A673 (cell line): ENCODE measurements at regions not wholly inside any gene's neighbourhood (a gene's known extent, or its start where the extent isn't known, plus 50 kb on each side); places are given as distances from the start of the nearest gene placed in this dataset.

Experiments used
- BruUV-seq: library from RNA; stranded (reverse); fragments of 400-500 nt; replicated peaks from 2 replicates; lab custom pipeline; 2021; lab: Mats Ljungman, UMichigan
- CTCF ChIA-PET: fragments of 300-600 bp; sonication (Branson Sonifier 250); formaldehyde crosslinking; loops from one replicate; lab custom pipeline; 2022; ENCODE audit warnings: antibody characterized with exemption; lab: Charles Lee
- POLR2A ChIA-PET: fragments of 300-600 bp; sonication (Branson Sonifier 250); formaldehyde crosslinking; loops from one replicate; lab custom pipeline; 2022; ENCODE audit warnings: antibody characterized with exemption; ENCODE audit not compliant: low non-redundant PET; lab: Charles Lee
- DNase-seq: peaks from one replicate; pipeline ENCODE4 v3.0.0-alpha.2; 2015; ENCODE audit warnings: low spot score
- H3K27ac ChIP-seq: fragments of 200-600 bp; sonication (generic); 2 replicates; pipeline ENCODE4 v1.5.1; 2016; ENCODE audit warnings: mixed run types, low read depth, mild to moderate bottlenecking, mixed read lengths, antibody characterized with exemption, low read length; ENCODE audit not compliant: poor library complexity, severe bottlenecking
- H3K27me3 ChIP-seq: fragments of 200-600 bp; sonication (generic); replicated peaks from 2 replicates; pipeline ENCODE4 v1.6.1; 2017; ENCODE audit warnings: mixed run types, low read depth, mild to moderate bottlenecking, mixed read lengths, antibody characterized with exemption, low read length; ENCODE audit not compliant: insufficient read depth, poor library complexity
- H3K36me3 ChIP-seq: fragments of 200-600 bp; sonication (generic); 2 replicates; pipeline ENCODE4 v1.6.1; 2016; ENCODE audit warnings: mixed run types, mild to moderate bottlenecking, mixed read lengths, antibody characterized with exemption, low read length; ENCODE audit not compliant: insufficient read depth, poor library complexity, severe bottlenecking
- H3K4me1 ChIP-seq: fragments of 200-600 bp; sonication (generic); 2 replicates; pipeline ENCODE4 v1.6.1; 2017; ENCODE audit warnings: mixed run types, mild to moderate bottlenecking, mixed read lengths, antibody characterized with exemption, low read length; ENCODE audit not compliant: insufficient read depth, poor library complexity, severe bottlenecking
- H3K4me3 ChIP-seq: fragments of 200-600 bp; sonication (generic); 2 replicates; pipeline ENCODE4 v1.5.1; 2016; ENCODE audit warnings: low read depth, mixed run types, mild to moderate bottlenecking, mixed read lengths, low read length; ENCODE audit not compliant: poor library complexity, severe bottlenecking
- H3K9me3 ChIP-seq: fragments of 200-600 bp; sonication (generic); 2 replicates; pipeline ENCODE4 v1.6.1; 2016; ENCODE audit warnings: mixed run types, low read depth, mild to moderate bottlenecking, mixed read lengths, antibody characterized with exemption, low read length; ENCODE audit not compliant: poor library complexity, severe bottlenecking
- CTCF ChIP-seq: fragments of 300-800, 200-600 bp; sonication (generic); conservative IDR thresholded peaks from 2 replicates; pipeline ENCODE4 v1.5.1; 2017; ENCODE audit warnings: low read depth, mild to moderate bottlenecking, antibody characterized with exemption, low read length, moderate library complexity, mixed read lengths
- EZH2 ChIP-seq: fragments of 200-600 bp; sonication (generic); IDR thresholded peaks from 2 replicates; pipeline ENCODE4 v1.6.1; 2017; ENCODE audit warnings: borderline replicate concordance, low read depth, mild to moderate bottlenecking, mixed read lengths, antibody characterized with exemption, low read length; ENCODE audit not compliant: poor library complexity, severe bottlenecking
- intact Hi-C: fragments of 100-400 bp; cut with micrococcal nuclease; formaldehyde crosslinking; loops from one replicate; pipeline ENCODE4 v1.10.0; 2022; ENCODE audit not compliant: unreplicated experiment

GRCh38 chr2:3126911-3127621, 250.6 kb downstream of the EIPR1 start:
- Histone ChIP-seq H3K4me1 (peaks cover 62% of the 10 kb centered on the region), H3K9me3 (no peaks in the 10 kb centered on the region), H3K27me3 (no peaks in the 10 kb centered on the region), H3K36me3 (no peaks in the 10 kb centered on the region), H3K4me3 (peak overlapping the region; percentile 38), H3K27ac (peak overlapping the region; percentile 96)
- TSS peak; percentile 64 for BruUV-seq
- ChIA-PET POLR2A (interaction anchor here (0.5 to 1.0 kb wide), 2 partner anchors 27 to 1277 kb away, joined by 3 to 4 read pairs; no protein-coding TSS in a partner anchor), CTCF (no interaction called here)
- DNase-seq = peak; percentile 97
- no peak for TF ChIP-seq EZH2
- no peak for TF ChIP-seq CTCF
- intact Hi-C loops = no loop called here

DNA sequence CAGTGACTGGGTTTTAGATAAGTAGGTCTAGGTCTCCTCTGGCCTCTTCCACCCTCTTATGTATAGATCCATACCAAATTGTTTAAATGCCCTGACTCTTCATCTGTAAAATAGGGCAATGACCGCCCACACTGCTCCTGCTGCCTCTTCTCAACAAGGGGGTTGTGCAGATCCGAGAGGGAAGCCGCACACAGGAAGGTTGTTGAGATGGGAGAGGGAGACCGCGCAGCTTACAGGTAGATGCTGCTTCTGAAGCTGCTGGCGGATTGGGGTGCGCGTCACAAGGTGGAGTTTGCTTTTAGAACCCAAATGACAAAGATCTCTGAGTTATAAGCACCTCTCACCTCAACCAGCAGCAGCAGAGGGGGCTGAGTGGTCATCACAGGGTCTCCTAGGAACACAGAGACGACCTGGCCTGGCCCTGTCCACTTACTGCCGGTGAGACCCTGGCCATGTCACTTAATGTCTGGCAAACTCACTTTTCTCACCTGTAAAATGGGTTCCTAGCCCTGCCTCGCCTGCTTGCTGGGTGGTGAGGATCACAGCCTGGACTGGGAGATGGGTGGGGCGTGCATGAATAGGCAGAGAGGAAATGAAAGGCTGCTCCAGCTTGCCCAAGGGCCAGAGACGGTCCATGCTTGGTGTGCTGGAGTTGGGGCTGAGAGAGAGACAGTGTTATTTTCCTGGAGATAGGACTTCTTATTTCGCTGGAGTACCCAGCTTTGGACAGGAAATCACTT, 251.3 kb downstream of the EIPR1 start:
- Histone ChIP-seq H3K27ac (peak overlapping the region; percentile 96), H3K4me1 (peaks cover 55% of the 10 kb centered on the region), H3K27me3 (no peaks in the 10 kb centered on the region), H3K4me3 (peak overlapping the region; percentile 38), H3K36me3 (no peaks in the 10 kb centered on the region), H3K9me3 (peaks cover 3% of the 10 kb centered on the region)
- intact Hi-C loops = no loop called here
- no peak for TF ChIP-seq EZH2
- no peak for TF ChIP-seq CTCF
- DNase-seq = no peak
- no TSS peak for BruUV-seq
- POLR2A ChIA-PET = interaction anchor here (0.5 kb wide), 1 partner anchor 28 kb away, joined by 3 read pairs; no protein-coding TSS in a partner anchor
- CTCF ChIA-PET = no interaction called here

DNA sequence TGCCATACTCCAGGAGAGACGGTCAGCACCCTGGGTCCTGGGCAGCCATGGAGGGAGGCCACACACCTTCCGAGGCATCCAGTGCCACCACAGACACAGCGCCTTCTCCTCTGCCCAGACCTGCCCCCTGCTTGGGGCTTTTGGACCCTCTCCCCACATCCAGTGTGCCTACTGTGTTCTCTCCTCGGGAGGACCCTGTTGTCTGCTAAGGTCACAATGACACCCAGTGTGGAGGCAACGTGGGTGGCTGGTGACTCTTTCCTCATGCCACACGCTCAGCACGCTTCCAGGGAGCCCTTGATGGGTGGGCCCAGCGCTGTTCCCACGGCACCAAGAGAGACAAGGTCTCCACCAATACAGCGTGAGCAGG, 251.9 kb downstream of the EIPR1 start:
- H3K27ac ChIP-seq = peak overlapping the region; percentile 96
- no TSS peak for BruUV-seq
- POLR2A ChIA-PET = no interaction called here
- no peaks in the 10 kb centered on the region for H3K27me3 ChIP-seq
- H3K4me3 ChIP-seq = no peak overlapping the region
- H3K36me3 ChIP-seq = no peaks in the 10 kb centered on the region
- no peak for DNase-seq
- H3K4me1 ChIP-seq = peaks cover 49% of the 10 kb centered on the region
- H3K9me3 ChIP-seq = peaks cover 6% of the 10 kb centered on the region
- TF ChIP-seq CTCF (no peak), EZH2 (no peak)
- intact Hi-C loops = no loop called here
- CTCF ChIA-PET = no interaction called here
